ENCODE measurements at regions not wholly inside any gene's neighbourhood (a gene's known extent, or its start where the extent isn't known, plus 50 kb on each side); places are given as distances from the start of the nearest gene placed in this dataset.

DNA sequence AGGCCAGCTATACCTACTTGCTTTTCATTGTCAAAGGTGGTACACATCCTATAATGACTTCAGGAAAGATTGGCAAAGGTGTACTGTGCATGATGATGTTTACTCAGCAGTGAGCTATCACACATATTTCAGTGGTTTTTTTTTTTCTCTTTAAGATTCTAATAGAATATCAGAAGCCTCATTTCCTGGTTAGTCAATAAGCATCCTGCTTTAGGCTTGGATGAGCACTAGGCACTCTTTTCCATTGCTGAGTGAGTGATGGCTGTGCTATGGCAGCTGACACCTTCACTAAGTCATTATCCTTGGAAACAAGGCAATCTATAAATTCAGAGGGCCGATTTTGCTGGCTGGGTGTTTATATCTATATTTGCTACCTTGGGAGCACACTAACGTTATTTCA lies 161.1 kb upstream of the RASSF8 start:
- TF ChIP-seq, protein P1, sequence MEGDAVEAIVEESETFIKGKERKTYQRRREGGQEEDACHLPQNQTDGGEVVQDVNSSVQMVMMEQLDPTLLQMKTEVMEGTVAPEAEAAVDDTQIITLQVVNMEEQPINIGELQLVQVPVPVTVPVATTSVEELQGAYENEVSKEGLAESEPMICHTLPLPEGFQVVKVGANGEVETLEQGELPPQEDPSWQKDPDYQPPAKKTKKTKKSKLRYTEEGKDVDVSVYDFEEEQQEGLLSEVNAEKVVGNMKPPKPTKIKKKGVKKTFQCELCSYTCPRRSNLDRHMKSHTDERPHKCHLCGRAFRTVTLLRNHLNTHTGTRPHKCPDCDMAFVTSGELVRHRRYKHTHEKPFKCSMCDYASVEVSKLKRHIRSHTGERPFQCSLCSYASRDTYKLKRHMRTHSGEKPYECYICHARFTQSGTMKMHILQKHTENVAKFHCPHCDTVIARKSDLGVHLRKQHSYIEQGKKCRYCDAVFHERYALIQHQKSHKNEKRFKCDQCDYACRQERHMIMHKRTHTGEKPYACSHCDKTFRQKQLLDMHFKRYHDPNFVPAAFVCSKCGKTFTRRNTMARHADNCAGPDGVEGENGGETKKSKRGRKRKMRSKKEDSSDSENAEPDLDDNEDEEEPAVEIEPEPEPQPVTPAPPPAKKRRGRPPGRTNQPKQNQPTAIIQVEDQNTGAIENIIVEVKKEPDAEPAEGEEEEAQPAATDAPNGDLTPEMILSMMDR (IDR thresholded peaks at IDR 0.05; ENCODE audit: low read depth, low read length, missing input control) = no peak
- TF ChIP-seq YY1 (IDR thresholded peaks at IDR 0.05) (no peak), RXRA (IDR thresholded peaks at IDR 0.05) (no peak), TAF1 (conservative IDR thresholded peaks at IDR 0.05) (no peak)
- TF ChIP-seq, protein P2, sequence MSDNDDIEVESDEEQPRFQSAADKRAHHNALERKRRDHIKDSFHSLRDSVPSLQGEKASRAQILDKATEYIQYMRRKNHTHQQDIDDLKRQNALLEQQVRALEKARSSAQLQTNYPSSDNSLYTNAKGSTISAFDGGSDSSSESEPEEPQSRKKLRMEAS (IDR thresholded peaks at IDR 0.05) = no peak
- TF ChIP-seq, protein P3, sequence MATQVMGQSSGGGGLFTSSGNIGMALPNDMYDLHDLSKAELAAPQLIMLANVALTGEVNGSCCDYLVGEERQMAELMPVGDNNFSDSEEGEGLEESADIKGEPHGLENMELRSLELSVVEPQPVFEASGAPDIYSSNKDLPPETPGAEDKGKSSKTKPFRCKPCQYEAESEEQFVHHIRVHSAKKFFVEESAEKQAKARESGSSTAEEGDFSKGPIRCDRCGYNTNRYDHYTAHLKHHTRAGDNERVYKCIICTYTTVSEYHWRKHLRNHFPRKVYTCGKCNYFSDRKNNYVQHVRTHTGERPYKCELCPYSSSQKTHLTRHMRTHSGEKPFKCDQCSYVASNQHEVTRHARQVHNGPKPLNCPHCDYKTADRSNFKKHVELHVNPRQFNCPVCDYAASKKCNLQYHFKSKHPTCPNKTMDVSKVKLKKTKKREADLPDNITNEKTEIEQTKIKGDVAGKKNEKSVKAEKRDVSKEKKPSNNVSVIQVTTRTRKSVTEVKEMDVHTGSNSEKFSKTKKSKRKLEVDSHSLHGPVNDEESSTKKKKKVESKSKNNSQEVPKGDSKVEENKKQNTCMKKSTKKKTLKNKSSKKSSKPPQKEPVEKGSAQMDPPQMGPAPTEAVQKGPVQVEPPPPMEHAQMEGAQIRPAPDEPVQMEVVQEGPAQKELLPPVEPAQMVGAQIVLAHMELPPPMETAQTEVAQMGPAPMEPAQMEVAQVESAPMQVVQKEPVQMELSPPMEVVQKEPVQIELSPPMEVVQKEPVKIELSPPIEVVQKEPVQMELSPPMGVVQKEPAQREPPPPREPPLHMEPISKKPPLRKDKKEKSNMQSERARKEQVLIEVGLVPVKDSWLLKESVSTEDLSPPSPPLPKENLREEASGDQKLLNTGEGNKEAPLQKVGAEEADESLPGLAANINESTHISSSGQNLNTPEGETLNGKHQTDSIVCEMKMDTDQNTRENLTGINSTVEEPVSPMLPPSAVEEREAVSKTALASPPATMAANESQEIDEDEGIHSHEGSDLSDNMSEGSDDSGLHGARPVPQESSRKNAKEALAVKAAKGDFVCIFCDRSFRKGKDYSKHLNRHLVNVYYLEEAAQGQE (IDR thresholded peaks at IDR 0.05) = no peak

All from liver (tissue), 3 donors.